HCT116 (cell line): ENCODE measurements at regions not wholly inside any gene's neighbourhood (a gene's known extent, or its start where the extent isn't known, plus 50 kb on each side); places are given as distances from the start of the nearest gene placed in this dataset.

Source experiments
- ATAC-seq: fragments of 200-7000 bp; cut with Tn5 transposase; 2 replicates; pipeline ENCODE4 v1.9.1; 2020; ENCODE audit warnings: mild to moderate bottlenecking, moderate library complexity
- BruUV-seq: library from RNA; stranded (reverse); fragments of 400-500 nt; replicated peaks from 2 replicates; lab custom pipeline; 2021; lab: Mats Ljungman, UMichigan
- CTCF ChIA-PET: fragments of 300-600 bp; sonication (Branson Sonifier 250); formaldehyde crosslinking; loops from one replicate; lab custom pipeline; 2021; ENCODE audit warnings: antibody characterized with exemption; lab: Charles Lee
- POLR2A ChIA-PET: fragments of 300-600, 350-600 bp; sonication (Branson Sonifier 250); formaldehyde crosslinking; loops from one replicate; lab custom pipeline; 2021; ENCODE audit warnings: antibody characterized with exemption; lab: Charles Lee
- RAD21 ChIA-PET, 2 experiments: fragments of 300-600 bp; sonication (Branson Sonifier 250); formaldehyde crosslinking; loops; one replicate each; lab custom pipeline; 2023; ENCODE audit warnings: low total read pairs in 2 of 2; ENCODE audit not compliant: uncharacterized antibody in 2 of 2, unreplicated experiment in 2 of 2, low non-redundant PET in 1 of 2; lab: Charles Lee
- DNase-seq: peaks from one replicate; pipeline ENCODE4 v3.0.0-alpha.2; 2010; ENCODE audit warnings: low read depth, low spot score
- H2AFZ ChIP-seq: fragments of 200-600 bp; shearing (Covaris generic), sonication (generic); 2 replicates; pipeline ENCODE4 v1.6.1; 2017; ENCODE audit warnings: low read depth, mixed run types, mixed read lengths, antibody characterized with exemption, low read length; ENCODE audit not compliant: poor library complexity, severe bottlenecking
- H3K27ac ChIP-seq: 2 replicates; pipeline ENCODE4 v1.5.1; 2012; ENCODE audit warnings: low read depth, low read length
- H3K27me3 ChIP-seq: fragments of 200-600 bp; sonication (generic); 2 replicates; pipeline ENCODE4 v1.6.1; 2016; ENCODE audit warnings: mixed run types, low read length, mixed read lengths; ENCODE audit not compliant: insufficient read depth
- H3K36me3 ChIP-seq, 2 experiments: fragments of 200-500 bp in 1 of 2; fragments of 200-600 bp in 1 of 2; sonication (Bioruptor generic) in 1 of 2; sonication (generic) in 1 of 2; 2 replicates each; pipeline versions ENCODE4 v1.5.1 to v1.6.1; 2014 to 2016; ENCODE audit warnings: low read length in 2 of 2, inconsistent platforms in 1 of 2, mixed read lengths in 1 of 2, mixed run types in 1 of 2; ENCODE audit not compliant: insufficient read depth in 2 of 2, control insufficient read depth in 1 of 2
- H3K4me1 ChIP-seq, 2 experiments: fragments of 200-600 bp in 1 of 2; sonication (generic) in 1 of 2; 2 replicates each; pipeline versions ENCODE4 v1.5.1 to v1.6.1; 2012 to 2017; ENCODE audit warnings: low read length in 2 of 2, inconsistent platforms in 1 of 2, mild to moderate bottlenecking in 1 of 2, mixed read lengths in 1 of 2, mixed run types in 1 of 2, moderate library complexity in 1 of 2; ENCODE audit not compliant: insufficient read depth in 2 of 2, control insufficient read depth in 1 of 2
- H3K4me2 ChIP-seq: fragments of 200-600 bp; sonication (generic); 2 replicates; pipeline ENCODE4 v1.6.1; 2017; ENCODE audit warnings: mixed run types, low read length, mixed read lengths
- H3K4me3 ChIP-seq, 2 experiments: fragments of 200-600 bp in 1 of 2; sonication (generic) in 1 of 2; replicated peaks in 1 of 2; 2 replicates each; pipeline ENCODE4 v1.5.1; 2011 to 2016; ENCODE audit warnings: low read length in 2 of 2, control low read depth in 1 of 2, low read depth in 1 of 2, mild to moderate bottlenecking in 1 of 2, mixed read lengths in 1 of 2, mixed run types in 1 of 2
- H3K79me2 ChIP-seq: fragments of 200-600 bp; sonication (generic); 2 replicates; pipeline ENCODE4 v1.6.1; 2017; ENCODE audit warnings: mild to moderate bottlenecking, mixed run types, low read length, moderate library complexity, mixed read lengths; ENCODE audit not compliant: insufficient read depth
- H3K9ac ChIP-seq: fragments of 200-600 bp; sonication (generic); 2 replicates; pipeline ENCODE4 v1.6.1; 2016; ENCODE audit warnings: low read length, mixed read lengths
- H3K9me2 ChIP-seq: fragments of 200-600 bp; sonication (generic), shearing (Covaris generic); 2 replicates; pipeline ENCODE4 v1.6.1; 2017; ENCODE audit warnings: mixed run types, mild to moderate bottlenecking, moderate library complexity; ENCODE audit not compliant: insufficient read depth
- H3K9me3 ChIP-seq, 2 experiments: fragments of 200-500 bp in 1 of 2; fragments of 200-600 bp in 1 of 2; sonication (Bioruptor generic) in 1 of 2; sonication (generic) in 1 of 2; 2 replicates each; pipeline ENCODE4 v1.6.1; 2014 to 2017; ENCODE audit warnings: low read length in 2 of 2, mixed read lengths in 2 of 2, inconsistent platforms in 1 of 2, low read depth in 1 of 2, mild to moderate bottlenecking in 1 of 2, mixed run types in 1 of 2, moderate library complexity in 1 of 2; ENCODE audit not compliant: control insufficient read depth in 1 of 2, insufficient read depth in 1 of 2
- H4K20me1 ChIP-seq: fragments of 200-600 bp; sonication (generic), shearing (Covaris generic); 2 replicates; pipeline ENCODE4 v1.6.1; 2017; ENCODE audit warnings: mixed run types, mild to moderate bottlenecking, moderate library complexity; ENCODE audit not compliant: insufficient read depth
- CBX3 ChIP-seq: IDR thresholded peaks from 2 replicates; pipeline ENCODE4 v1.6.1; 2012; ENCODE audit warnings: low read depth
- CEBPB ChIP-seq: IDR thresholded peaks from 2 replicates; pipeline ENCODE4 v1.6.1; 2012; ENCODE audit warnings: low read depth
- ELF1 ChIP-seq: IDR thresholded peaks from 2 replicates; pipeline ENCODE4 v1.6.1; 2012; ENCODE audit warnings: low read depth, borderline replicate concordance
- JUND ChIP-seq: IDR thresholded peaks from 2 replicates; pipeline ENCODE4 v1.6.1; 2012
- REST ChIP-seq: IDR thresholded peaks from 2 replicates; pipeline ENCODE4 v1.6.1; 2012; ENCODE audit warnings: low read depth
- SRF ChIP-seq: IDR thresholded peaks from 2 replicates; pipeline ENCODE4 v1.6.1; 2012; ENCODE audit warnings: low read depth
- YY1 ChIP-seq: IDR thresholded peaks from 2 replicates; pipeline ENCODE4 v1.6.1; 2011; ENCODE audit warnings: low read length, low read depth, moderate library complexity, mild to moderate bottlenecking; ENCODE audit not compliant: insufficient replicate concordance; ENCODE audit errors: extremely low read depth
- ZBTB33 ChIP-seq: IDR thresholded peaks from 2 replicates; pipeline ENCODE4 v1.6.1; 2011; ENCODE audit warnings: mild to moderate bottlenecking, low read length, moderate library complexity; ENCODE audit not compliant: insufficient replicate concordance; ENCODE audit errors: extremely low read depth
- intact Hi-C: fragments of 100-400 bp; cut with micrococcal nuclease; formaldehyde crosslinking; loops from 2 replicates; pipeline ENCODE4 v1.10.0; 2022
- TF ChIP-seq, protein P1 (sequence below): IDR thresholded peaks from 2 replicates; pipeline ENCODE4 v1.6.1; 2012

DNA sequence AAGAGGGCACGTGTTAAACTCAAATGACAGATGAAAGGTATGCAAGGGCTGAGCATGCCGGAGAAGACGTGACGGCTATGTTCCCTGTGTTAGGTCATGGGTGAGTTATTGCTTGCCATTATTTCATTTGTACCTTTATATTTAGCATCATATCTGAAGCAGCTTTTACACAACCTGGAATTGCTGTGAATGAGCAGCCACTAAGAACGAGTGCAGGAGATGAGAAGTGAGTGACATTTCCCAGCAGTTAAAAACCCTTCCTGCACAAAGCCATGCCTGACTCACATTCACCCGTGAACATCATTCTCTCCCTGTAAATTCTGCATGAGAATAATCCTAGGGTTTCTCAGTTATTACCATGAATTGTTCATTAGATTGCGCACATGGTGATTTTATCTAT, 433.2 kb upstream of the ZFP42 start:
- no peaks in the 10 kb centered on the region for H3K4me1 ChIP-seq
- no peaks in the 10 kb centered on the region for H3K9me2 ChIP-seq
- DNase-seq = no peak
- no peak for TF ChIP-seq REST
- no peak for TF ChIP-seq ZBTB33
- no peak for TF ChIP-seq JUND
- no peak overlapping the region for H3K9ac ChIP-seq
- POLR2A ChIA-PET = no interaction called here
- H3K36me3 ChIP-seq = no peaks in the 10 kb centered on the region
- H3K79me2 ChIP-seq = no peaks in the 10 kb centered on the region
- no TSS peak for BruUV-seq
- H3K9me3 ChIP-seq = no peaks in the 10 kb centered on the region
- no peak for ATAC-seq
- no peak overlapping the region for H3K4me2 ChIP-seq
- no peaks in the 10 kb centered on the region for H3K27me3 ChIP-seq
- CTCF ChIA-PET = no interaction called here
- H2AFZ ChIP-seq = no peak overlapping the region
- RAD21 ChIA-PET = no interaction called here
- no peak overlapping the region for H3K4me3 ChIP-seq
- intact Hi-C loops = no loop called here
- H4K20me1 ChIP-seq = no peaks in the 10 kb centered on the region
- no peak overlapping the region for H3K27ac ChIP-seq

DNA sequence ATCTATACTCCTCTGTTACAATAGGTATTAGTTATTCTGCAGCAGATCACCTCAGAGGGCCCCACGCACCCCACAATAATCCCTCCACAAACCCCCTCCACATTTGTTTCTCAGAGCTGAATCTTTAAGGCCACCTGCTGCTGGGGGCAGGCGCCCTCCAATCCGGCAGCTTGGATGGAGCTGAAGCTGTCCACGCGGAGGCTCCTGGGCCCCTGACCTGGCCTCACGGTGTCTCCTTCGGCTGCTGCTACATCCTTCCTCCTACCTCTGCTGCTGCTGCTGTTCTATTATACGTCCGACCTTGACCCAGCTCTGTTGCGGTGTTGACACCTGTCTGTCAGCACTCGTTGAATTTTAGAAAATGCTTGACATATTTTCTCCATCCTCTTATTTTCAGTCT, 430.2 kb upstream of the ZFP42 start:
- ChIA-PET RAD21 (no interaction called here), CTCF (no interaction called here), POLR2A (no interaction called here)
- no peaks in the 10 kb centered on the region for H3K4me1 ChIP-seq
- no peak overlapping the region for H3K4me3 ChIP-seq
- no peak for ATAC-seq
- intact Hi-C loops = no loop called here
- DNase-seq = no peak
- H3K4me2 ChIP-seq = no peak overlapping the region
- no peak overlapping the region for H3K27ac ChIP-seq
- H3K9me2 ChIP-seq = no peaks in the 10 kb centered on the region
- no peak overlapping the region for H3K9ac ChIP-seq
- H2AFZ ChIP-seq = no peak overlapping the region
- BruUV-seq = no TSS peak
- no peaks in the 10 kb centered on the region for H3K27me3 ChIP-seq
- H4K20me1 ChIP-seq = no peaks in the 10 kb centered on the region
- H3K79me2 ChIP-seq = no peaks in the 10 kb centered on the region
- H3K36me3 ChIP-seq = no peaks in the 10 kb centered on the region
- H3K9me3 ChIP-seq = no peaks in the 10 kb centered on the region
- TF ChIP-seq YY1 (no peak), REST (no peak), CBX3 (no peak), SRF (no peak), ELF1 (no peak), CEBPB (no peak)
- TF ChIP-seq, protein P1, sequence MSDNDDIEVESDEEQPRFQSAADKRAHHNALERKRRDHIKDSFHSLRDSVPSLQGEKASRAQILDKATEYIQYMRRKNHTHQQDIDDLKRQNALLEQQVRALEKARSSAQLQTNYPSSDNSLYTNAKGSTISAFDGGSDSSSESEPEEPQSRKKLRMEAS = no peak
